Nephron (organoid): ENCODE measurements at regions not wholly inside any gene's neighbourhood (a gene's known extent, or its start where the extent isn't known, plus 50 kb on each side); places are given as distances from the start of the nearest gene placed in this dataset.

ENCODE experiments used
- H3K27ac Mint-ChIP-seq, 3 experiments: 2 replicates each; pipeline ENCODE4 v1.8.0; 2020; ENCODE audit warnings: mixed read lengths in 3 of 3, mild to moderate bottlenecking in 2 of 3, moderate library complexity in 1 of 3
- H3K27me3 Mint-ChIP-seq: 2 replicates; pipeline ENCODE4 v1.8.0; 2021; ENCODE audit warnings: low read depth, mild to moderate bottlenecking, moderate library complexity, mixed read lengths
- H3K36me3 Mint-ChIP-seq: 2 replicates; pipeline ENCODE4 v1.8.0; 2020; ENCODE audit warnings: low read depth, mixed read lengths
- H3K4me1 Mint-ChIP-seq: 2 replicates; pipeline ENCODE4 v1.8.0; 2020; ENCODE audit warnings: mixed read lengths
- H3K4me3 Mint-ChIP-seq, 3 experiments: 2 replicates each; pipeline ENCODE4 v1.8.0; 2020; ENCODE audit warnings: mild to moderate bottlenecking in 3 of 3, mixed read lengths in 3 of 3, moderate library complexity in 2 of 3
- H3K9me3 Mint-ChIP-seq: 2 replicates; pipeline ENCODE4 v1.8.0; 2020; ENCODE audit warnings: mixed read lengths
- CTCF ChIP-seq, 3 experiments: fragments of 200-600 bp; sonication (generic); IDR thresholded peaks; one replicate each; pipeline ENCODE4 v1.5.0; 2021; ENCODE audit warnings: antibody characterized with exemption in 3 of 3; ENCODE audit not compliant: unreplicated experiment in 3 of 3

GRCh38 chr18:78082816-78083215 is 833.2 kb downstream of the GALR1 start:
- Mint-ChIP-seq H3K4me1 (no peaks in the 10 kb centered on the region), H3K9me3 (no peaks in the 10 kb centered on the region), H3K27me3 (peaks cover 23% of the 10 kb centered on the region), H3K4me3 (no peak overlapping the region), H3K27ac (no peak overlapping the region), H3K36me3 (no peaks in the 10 kb centered on the region)
- no peak for TF ChIP-seq CTCF (IDR thresholded peaks at IDR 0.05; ENCODE audit: unreplicated experiment in 3 of 3)

- no peak overlapping the region for H3K27ac Mint-ChIP-seq
- H3K9me3 Mint-ChIP-seq = no peaks in the 10 kb centered on the region
- no peak overlapping the region for H3K4me3 Mint-ChIP-seq
- H3K4me1 Mint-ChIP-seq = no peaks in the 10 kb centered on the region
- no peaks in the 10 kb centered on the region for H3K36me3 Mint-ChIP-seq
- TF ChIP-seq CTCF (IDR thresholded peaks at IDR 0.05; ENCODE audit: unreplicated experiment in 3 of 3) = no peak
- H3K27me3 Mint-ChIP-seq = peaks cover 28% of the 10 kb centered on the region
Observed at GRCh38 chr18:78085241-78086185, 835.9 kb downstream of the GALR1 start.

- no peak for TF ChIP-seq CTCF (IDR thresholded peaks at IDR 0.05; ENCODE audit: unreplicated experiment in 3 of 3)
- H3K27ac Mint-ChIP-seq = no peak overlapping the region
- H3K4me1 Mint-ChIP-seq = no peaks in the 10 kb centered on the region
- no peaks in the 10 kb centered on the region for H3K9me3 Mint-ChIP-seq
- H3K36me3 Mint-ChIP-seq = no peaks in the 10 kb centered on the region
- peaks cover 22% of the 10 kb centered on the region for H3K27me3 Mint-ChIP-seq
- H3K4me3 Mint-ChIP-seq = no peak overlapping the region
Observed at GRCh38 chr18:78086931-78087330, 837.3 kb downstream of the GALR1 start.

GRCh38 chr18:78087338-78087737 is 837.7 kb downstream of the GALR1 start:
- no peak overlapping the region for H3K27ac Mint-ChIP-seq
- H3K9me3 Mint-ChIP-seq = no peaks in the 10 kb centered on the region
- no peak overlapping the region for H3K4me3 Mint-ChIP-seq
- H3K27me3 Mint-ChIP-seq = peaks cover 21% of the 10 kb centered on the region
- no peak for TF ChIP-seq CTCF (IDR thresholded peaks at IDR 0.05; ENCODE audit: unreplicated experiment in 3 of 3)
- no peaks in the 10 kb centered on the region for H3K4me1 Mint-ChIP-seq
- no peaks in the 10 kb centered on the region for H3K36me3 Mint-ChIP-seq

GRCh38 chr18:78090584-78090983 is 840.9 kb downstream of the GALR1 start:
- no peak overlapping the region for H3K27ac Mint-ChIP-seq
- H3K4me3 Mint-ChIP-seq = no peak overlapping the region
- no peaks in the 10 kb centered on the region for H3K36me3 Mint-ChIP-seq
- no peaks in the 10 kb centered on the region for H3K9me3 Mint-ChIP-seq
- H3K27me3 Mint-ChIP-seq = peaks cover 16% of the 10 kb centered on the region
- no peak for TF ChIP-seq CTCF (IDR thresholded peaks at IDR 0.05; ENCODE audit: unreplicated experiment in 3 of 3)
- H3K4me1 Mint-ChIP-seq = no peaks in the 10 kb centered on the region

GRCh38 chr18:78092901-78093300 is 843.3 kb downstream of the GALR1 start:
- H3K4me1 Mint-ChIP-seq = no peaks in the 10 kb centered on the region
- H3K36me3 Mint-ChIP-seq = no peaks in the 10 kb centered on the region
- H3K4me3 Mint-ChIP-seq = no peak overlapping the region
- no peak overlapping the region for H3K27ac Mint-ChIP-seq
- H3K9me3 Mint-ChIP-seq = peaks cover 2% of the 10 kb centered on the region
- peaks cover 12% of the 10 kb centered on the region for H3K27me3 Mint-ChIP-seq
- no peak for TF ChIP-seq CTCF (IDR thresholded peaks at IDR 0.05; ENCODE audit: unreplicated experiment in 3 of 3)
